ENCODE measurements at regions not wholly inside any gene's neighbourhood (a gene's known extent, or its start where the extent isn't known, plus 50 kb on each side); places are given as distances from the start of the nearest gene placed in this dataset.
"Not testable (repeated sequence)": the region's sequence is repeated elsewhere in the genome, so short reads cannot be mapped to it uniquely, and the experiment has no call there.

DNA sequence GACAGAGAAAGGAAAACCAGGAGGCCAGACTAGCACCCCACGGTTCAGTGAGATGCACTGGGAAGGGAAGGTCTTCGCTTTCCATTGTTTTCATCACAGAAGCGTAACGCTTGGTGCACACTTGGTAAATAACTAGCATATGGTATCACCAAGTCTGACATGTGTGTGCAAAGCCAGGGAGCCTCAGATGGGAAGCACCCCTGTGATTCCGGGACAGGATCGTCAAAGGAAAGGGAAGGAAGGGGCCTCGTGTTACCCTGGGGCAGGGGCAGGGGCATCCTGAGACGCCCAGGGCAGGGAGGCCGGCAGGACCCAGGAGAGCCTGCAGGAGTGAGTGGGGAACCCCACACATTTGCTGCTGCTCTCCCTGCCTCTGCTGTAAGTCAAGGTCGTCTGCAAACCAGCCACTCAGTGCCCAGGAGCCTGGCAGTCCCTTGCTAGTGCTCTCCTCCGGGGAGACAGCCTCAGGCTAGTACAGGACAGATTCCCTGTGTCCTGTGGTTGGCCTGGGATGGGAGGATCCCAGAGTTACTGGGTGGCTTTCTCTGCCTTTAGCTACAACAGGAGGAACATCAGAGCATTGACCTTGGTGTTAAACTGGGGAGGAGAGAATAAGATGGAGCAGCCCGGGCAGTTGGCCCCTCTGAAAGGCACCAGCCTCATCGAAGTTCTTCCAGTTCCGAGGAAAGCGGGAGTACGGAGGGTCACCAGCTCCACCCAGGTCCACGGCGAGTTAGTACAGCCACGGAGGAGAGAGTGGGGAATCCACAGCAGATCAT lies 192.5 kb downstream of the NDUFA10 start:
- Mint-ChIP-seq H3K27me3 (ENCODE audit: low read depth) (no peaks in the 10 kb centered on the region), H3K4me3 (ENCODE audit: low read depth) (no peak overlapping the region), H3K27ac (no peak overlapping the region), H3K4me1 (ENCODE audit: low read depth) (no peaks in the 10 kb centered on the region), H3K9me3 (peaks cover 3% of the 10 kb centered on the region), H3K36me3 (ENCODE audit: low read depth) (no peaks in the 10 kb centered on the region)
- DNase-seq (ENCODE audit: low spot score), result peak; percentile 6
- intact Hi-C loops (cut with micrococcal nuclease), result no loop called here

DNA sequence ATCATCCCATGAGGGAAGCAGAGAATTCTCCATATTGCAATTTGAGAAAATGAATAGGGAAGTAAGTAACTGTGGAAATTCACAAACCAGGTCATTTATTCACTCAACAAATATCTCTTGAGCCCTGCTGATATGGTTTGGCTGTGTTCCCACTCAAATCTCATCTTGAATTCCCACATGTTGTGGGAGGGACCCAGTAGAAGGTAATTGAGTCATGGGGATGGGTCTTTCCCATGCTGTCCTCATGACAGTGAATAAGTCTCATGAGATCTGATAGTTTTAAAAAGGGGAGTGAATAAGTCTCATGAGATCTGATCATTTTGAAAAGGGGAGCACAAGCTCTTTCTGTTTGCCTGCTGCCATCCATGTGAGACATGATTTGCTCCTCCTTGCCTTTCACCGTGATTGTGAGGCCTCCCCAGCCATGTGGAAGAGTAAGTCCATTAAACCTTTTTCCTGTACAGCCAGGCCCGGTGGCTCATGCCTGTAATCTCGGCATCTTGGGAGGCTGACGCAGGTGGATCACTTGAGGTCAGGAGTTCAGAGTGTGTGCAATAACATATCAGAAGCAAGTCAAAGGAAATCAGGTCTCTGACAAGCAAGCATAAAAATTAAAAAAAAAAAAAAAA lies 193.2 kb downstream of the NDUFA10 start:
- Mint-ChIP-seq H3K27me3 (ENCODE audit: low read depth) (no peaks in the 10 kb centered on the region), H3K9me3 (peaks cover 3% of the 10 kb centered on the region), H3K4me3 (ENCODE audit: low read depth) (no peak overlapping the region), H3K27ac (no peak overlapping the region), H3K4me1 (ENCODE audit: low read depth) (no peaks in the 10 kb centered on the region), H3K36me3 (ENCODE audit: low read depth) (no peaks in the 10 kb centered on the region)
- intact Hi-C loops (cut with micrococcal nuclease), result no loop called here
- DNase-seq (ENCODE audit: low spot score), result no peak

DNA sequence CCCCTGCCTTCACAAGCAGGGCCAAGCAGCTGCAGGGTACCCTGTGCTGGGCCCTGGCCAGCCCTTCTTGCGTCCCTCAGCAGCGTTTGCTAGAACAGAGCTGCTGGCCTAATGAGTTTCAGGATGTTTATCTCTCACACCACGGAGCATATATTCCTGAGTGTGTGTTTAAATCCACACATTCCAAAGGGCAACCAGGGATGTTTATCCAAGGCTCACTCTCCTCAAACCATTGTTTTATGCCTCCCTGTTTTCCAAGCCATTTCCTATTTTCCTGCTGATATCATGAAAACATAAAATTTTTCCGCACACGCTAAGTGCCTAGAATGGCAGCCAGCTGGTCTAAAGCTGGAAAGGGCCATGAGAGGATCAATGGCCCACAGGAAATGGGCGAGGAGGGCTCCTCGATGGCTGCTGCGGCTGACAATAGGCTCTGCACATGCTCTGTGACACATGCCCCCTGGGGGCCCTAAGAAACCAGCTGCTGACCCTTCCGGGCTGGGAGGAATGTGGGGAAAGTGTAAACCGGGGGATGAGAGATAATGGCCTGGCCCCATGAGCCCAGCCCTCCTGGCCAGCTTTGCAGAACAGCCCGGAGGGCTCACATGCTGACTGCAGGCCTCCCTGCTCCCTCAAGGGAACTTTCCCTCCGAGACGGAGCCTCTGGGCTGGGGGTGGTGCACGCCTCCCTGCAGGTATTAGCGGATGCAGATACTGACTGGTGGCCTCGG lies 194.0 kb downstream of the NDUFA10 start:
- H3K4me3 Mint-ChIP-seq (ENCODE audit: low read depth), result no peak overlapping the region
- DNase-seq (ENCODE audit: low spot score), result peak; percentile 5
- no peaks in the 10 kb centered on the region for H3K27me3 Mint-ChIP-seq (ENCODE audit: low read depth)
- intact Hi-C loops (cut with micrococcal nuclease), result no loop called here
- no peaks in the 10 kb centered on the region for H3K4me1 Mint-ChIP-seq (ENCODE audit: low read depth)
- H3K9me3 Mint-ChIP-seq, result peaks cover 3% of the 10 kb centered on the region
- H3K36me3 Mint-ChIP-seq (ENCODE audit: low read depth), result no peaks in the 10 kb centered on the region
- no peak overlapping the region for H3K27ac Mint-ChIP-seq

DNA sequence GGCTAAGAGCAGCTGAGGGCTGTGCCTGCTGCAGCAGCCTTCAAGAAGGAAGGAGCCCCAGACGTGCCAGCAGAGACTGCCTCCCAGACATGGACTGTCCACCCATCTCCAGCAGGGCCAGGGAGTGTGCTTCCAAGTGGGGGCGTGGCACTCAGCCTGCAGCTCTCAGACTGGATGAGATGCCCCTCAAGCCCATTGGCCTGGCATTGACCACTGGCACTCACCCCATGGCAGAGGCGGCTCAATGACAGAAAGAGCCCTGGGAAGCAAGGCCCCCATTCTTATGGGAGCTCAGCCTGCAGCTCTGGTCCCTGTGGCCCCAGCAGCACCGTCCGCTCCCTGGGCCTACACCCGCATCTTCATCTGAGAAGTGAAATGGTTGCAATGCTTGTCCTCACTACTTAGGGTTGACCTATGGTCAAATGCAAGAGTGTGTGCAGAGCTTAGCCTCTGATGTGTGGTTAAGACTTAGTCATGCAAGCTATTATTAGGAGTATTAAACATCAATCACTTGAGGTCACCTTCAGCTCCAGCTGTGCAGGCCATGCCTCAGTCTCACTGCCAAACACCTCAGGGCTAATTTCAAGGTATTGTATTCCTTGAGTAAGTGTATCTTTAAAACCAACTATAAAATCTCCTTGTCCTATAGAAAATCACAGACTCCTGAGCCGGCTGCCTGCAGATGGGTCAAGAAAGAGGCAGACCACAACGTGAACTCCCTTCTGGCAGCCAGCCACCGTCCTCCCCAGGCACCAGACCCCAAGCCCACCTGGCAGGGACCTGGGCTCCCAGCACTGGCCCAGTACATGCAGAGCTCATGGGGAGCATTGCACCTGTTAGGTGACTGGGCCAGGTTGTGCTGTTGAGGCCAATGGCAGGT lies 194.8 kb downstream of the NDUFA10 start:
- Mint-ChIP-seq H3K27me3 (ENCODE audit: low read depth) (no peaks in the 10 kb centered on the region), H3K9me3 (no peaks in the 10 kb centered on the region), H3K36me3 (ENCODE audit: low read depth) (no peaks in the 10 kb centered on the region), H3K4me3 (ENCODE audit: low read depth) (no peak overlapping the region), H3K27ac (no peak overlapping the region), H3K4me1 (ENCODE audit: low read depth) (no peaks in the 10 kb centered on the region)
- peak; percentile 6 for DNase-seq (ENCODE audit: low spot score)
- intact Hi-C loops (cut with micrococcal nuclease), result no loop called here

DNA sequence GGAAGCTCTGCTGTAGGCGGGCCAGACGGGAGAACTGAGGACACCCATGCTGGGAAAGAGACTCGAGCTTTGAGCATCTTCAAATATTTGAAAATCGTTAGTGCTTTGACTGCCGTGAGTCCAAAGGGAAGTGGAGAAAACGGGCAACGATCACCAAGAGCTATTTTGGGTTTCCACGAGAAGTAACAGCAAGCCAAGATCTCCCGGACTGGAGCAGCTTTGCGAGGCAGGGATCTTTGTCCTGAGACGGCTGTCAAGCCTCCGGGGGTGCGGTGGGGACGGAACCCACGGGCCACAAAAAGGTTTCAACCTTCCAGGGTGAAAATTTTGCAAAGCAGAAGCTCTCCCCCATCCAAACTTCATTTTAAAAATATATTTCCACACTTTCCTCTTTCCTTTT lies 195.8 kb downstream of the NDUFA10 start:
- intact Hi-C loops (cut with micrococcal nuclease), result no loop called here

DNA sequence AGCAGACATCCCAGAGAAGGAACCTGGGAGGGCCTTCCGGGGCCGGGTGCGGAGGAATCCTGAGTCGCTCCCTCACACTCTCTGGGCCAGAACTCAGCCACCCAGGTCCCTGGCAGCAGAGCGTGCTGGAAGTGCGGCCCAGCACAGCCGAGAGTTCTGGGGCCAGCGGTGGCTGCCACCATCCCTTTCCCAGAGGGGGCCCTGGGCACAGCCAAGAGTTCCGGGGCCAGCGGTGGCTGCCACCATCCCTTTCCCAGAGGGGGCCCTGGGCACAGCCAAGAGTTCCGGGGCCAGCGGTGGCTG lies 196.2 kb downstream of the NDUFA10 start:
- DNase-seq (ENCODE audit: low spot score); H3K4me1 Mint-ChIP-seq (ENCODE audit: low read depth); H3K4me3 Mint-ChIP-seq (ENCODE audit: low read depth); H3K27ac Mint-ChIP-seq; H3K9me3 Mint-ChIP-seq; intact Hi-C loops (cut with micrococcal nuclease); H3K36me3 Mint-ChIP-seq (ENCODE audit: low read depth); H3K27me3 Mint-ChIP-seq (ENCODE audit: low read depth): not testable (repeated sequence)

More for the DNA sequence above, 195.8 kb downstream of the NDUFA10 start:
- Mint-ChIP-seq H3K27me3 (ENCODE audit: low read depth) (no peaks in the 10 kb centered on the region), H3K27ac (no peak overlapping the region), H3K4me1 (ENCODE audit: low read depth) (no peaks in the 10 kb centered on the region), H3K9me3 (no peaks in the 10 kb centered on the region), H3K4me3 (ENCODE audit: low read depth) (no peak overlapping the region), H3K36me3 (ENCODE audit: low read depth) (no peaks in the 10 kb centered on the region)
- DNase-seq (ENCODE audit: low spot score), result no peak

DNA sequence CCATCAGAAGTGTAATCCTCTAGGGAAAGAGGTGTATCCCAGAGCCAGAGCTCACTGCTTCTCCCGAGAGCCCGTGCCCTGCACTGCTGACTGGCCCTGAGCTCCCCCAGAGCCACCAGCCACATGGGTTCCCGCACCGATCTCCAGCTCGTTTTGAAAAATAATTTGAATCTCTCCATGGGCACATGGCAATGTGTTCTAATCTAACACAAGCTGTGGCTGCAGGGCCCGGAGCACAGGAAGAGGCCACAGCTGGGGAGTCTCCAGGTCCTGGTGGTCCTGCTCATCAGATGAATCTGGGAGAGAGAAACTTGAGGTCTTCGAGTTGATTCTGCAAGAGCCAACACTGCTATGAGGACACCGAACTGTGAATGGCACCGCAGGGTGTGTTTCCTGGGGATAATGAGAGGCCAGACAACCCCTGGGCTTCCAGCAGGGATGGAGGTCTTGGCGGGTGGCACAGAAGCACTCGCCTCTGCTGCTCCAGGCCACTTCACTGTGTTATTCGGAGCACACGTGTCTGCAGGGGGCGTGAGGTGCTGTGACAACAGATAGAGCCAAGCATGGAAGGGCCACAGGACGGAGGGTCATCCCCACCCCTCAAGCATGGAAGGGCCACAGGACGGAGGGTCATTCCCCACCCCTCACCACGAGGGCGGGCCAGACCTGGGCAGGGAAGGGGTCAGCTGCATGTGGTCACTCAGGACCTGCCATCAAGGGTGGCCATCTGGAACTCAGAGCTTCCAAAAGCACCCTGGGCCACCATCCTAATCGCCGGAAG lies 196.8 kb downstream of the NDUFA10 start:
- no peak overlapping the region for H3K27ac Mint-ChIP-seq
- intact Hi-C loops (cut with micrococcal nuclease), result no loop called here
- no peak overlapping the region for H3K4me3 Mint-ChIP-seq (ENCODE audit: low read depth)
- H3K27me3 Mint-ChIP-seq (ENCODE audit: low read depth), result no peaks in the 10 kb centered on the region
- no peaks in the 10 kb centered on the region for H3K4me1 Mint-ChIP-seq (ENCODE audit: low read depth)
- DNase-seq (ENCODE audit: low spot score), result peak; percentile 4
- no peaks in the 10 kb centered on the region for H3K36me3 Mint-ChIP-seq (ENCODE audit: low read depth)
- H3K9me3 Mint-ChIP-seq, result no peaks in the 10 kb centered on the region

DNA sequence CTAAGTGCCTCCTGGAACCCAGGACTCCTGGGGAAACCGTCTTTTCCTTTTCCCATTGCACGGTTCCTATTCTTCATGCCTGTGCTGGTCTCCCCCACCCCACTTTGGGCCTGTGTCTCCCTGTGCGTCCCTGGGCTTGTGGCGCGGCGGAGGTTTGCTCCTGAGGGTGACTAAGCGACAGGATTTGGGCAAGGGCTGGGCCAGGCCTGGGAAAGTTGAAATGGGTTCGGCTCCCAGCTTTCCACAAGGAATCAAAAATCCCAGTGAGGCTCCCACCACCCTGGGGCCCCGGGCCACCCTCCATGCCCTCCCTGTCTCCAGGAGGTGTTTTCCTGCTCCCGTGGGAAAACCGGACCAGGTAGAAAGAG lies 197.6 kb downstream of the NDUFA10 start:
- no peaks in the 10 kb centered on the region for H3K4me1 Mint-ChIP-seq (ENCODE audit: low read depth)
- H3K4me3 Mint-ChIP-seq (ENCODE audit: low read depth), result no peak overlapping the region
- intact Hi-C loops (cut with micrococcal nuclease), result no loop called here
- H3K27ac Mint-ChIP-seq, result no peak overlapping the region
- no peak for DNase-seq (ENCODE audit: low spot score)
- no peaks in the 10 kb centered on the region for H3K36me3 Mint-ChIP-seq (ENCODE audit: low read depth)
- H3K9me3 Mint-ChIP-seq, result no peaks in the 10 kb centered on the region
- no peaks in the 10 kb centered on the region for H3K27me3 Mint-ChIP-seq (ENCODE audit: low read depth)

DNA sequence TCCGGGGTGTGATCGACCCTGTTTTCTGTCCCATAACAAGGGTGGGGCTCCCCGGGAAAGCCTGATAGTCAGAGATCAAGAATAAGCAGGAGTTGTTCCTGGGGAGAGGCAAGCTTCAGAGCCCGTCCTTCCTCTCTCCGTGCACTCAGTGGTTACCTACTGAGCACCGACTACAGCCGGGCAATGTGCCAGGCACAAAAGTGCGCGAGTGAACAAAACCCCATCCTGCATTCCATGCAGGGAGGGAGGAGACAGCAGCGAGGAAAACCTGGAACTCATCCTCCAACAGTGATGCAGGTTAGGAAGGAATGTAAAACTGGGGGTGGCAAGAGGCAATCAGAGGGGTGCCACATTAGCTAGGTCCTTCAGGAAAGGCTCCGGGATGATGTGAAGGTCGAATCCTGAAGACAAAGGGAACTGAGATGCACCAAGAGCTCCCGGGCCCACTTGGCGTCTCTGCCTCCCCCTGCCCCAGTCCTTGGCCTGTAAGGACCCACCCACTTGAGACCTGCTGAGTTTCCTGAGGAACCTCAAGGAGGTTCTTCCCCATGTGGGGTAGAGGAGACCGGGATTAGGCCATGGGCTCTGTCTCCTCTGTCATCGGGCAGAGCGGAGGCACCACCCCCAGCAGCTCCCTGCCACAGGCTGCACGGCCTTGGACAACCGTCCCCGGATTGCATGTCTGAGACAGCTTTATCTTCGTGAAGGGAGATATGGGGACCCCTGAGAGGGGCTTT lies 198.2 kb downstream of the NDUFA10 start:
- Mint-ChIP-seq H3K4me3 (ENCODE audit: low read depth) (no peak overlapping the region), H3K27me3 (ENCODE audit: low read depth) (no peaks in the 10 kb centered on the region), H3K4me1 (ENCODE audit: low read depth) (no peaks in the 10 kb centered on the region), H3K36me3 (ENCODE audit: low read depth) (no peaks in the 10 kb centered on the region), H3K27ac (no peak overlapping the region), H3K9me3 (no peaks in the 10 kb centered on the region)
- intact Hi-C loops (cut with micrococcal nuclease), result no loop called here
- peak; percentile 5 for DNase-seq (ENCODE audit: low spot score)

DNA sequence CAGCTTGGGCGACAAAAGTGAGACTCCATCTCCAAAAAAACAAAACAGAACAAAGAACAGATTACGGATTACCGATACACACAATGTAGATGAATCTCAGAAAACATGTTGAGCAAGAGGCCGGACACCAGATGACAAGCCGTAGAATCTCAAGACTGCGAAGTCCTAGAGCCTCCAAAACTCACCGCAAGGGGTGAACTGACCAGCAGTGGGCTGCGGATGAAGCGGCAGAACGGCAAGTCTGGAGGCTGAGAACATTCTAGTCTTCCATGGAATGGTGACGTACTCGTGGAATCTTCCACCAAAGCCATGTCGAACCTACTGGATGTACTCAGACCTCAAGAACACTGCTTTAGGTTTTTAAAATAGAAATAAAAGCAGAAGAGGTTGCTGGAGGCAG lies 198.8 kb downstream of the NDUFA10 start:
- intact Hi-C loops (cut with micrococcal nuclease), result no loop called here
- Mint-ChIP-seq H3K36me3 (ENCODE audit: low read depth) (no peaks in the 10 kb centered on the region), H3K27ac (no peak overlapping the region), H3K4me3 (ENCODE audit: low read depth) (no peak overlapping the region), H3K9me3 (no peaks in the 10 kb centered on the region), H3K4me1 (ENCODE audit: low read depth) (no peaks in the 10 kb centered on the region), H3K27me3 (ENCODE audit: low read depth) (no peaks in the 10 kb centered on the region)
- DNase-seq (ENCODE audit: low spot score), result peak; percentile 1

DNA sequence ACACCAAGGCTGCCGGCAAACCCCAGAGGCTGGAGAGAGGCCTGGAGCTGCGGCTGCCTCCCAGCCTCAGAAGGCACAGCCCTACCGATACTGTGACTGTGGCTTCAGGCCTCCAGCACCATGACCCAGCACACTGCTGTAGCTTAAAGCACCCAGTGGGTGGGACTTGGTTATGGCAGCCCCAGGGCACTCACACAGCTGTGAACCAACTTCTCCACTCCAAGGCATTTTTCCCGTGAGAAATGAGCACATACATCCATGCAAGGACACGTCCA lies 199.5 kb downstream of the NDUFA10 start:
- intact Hi-C loops (cut with micrococcal nuclease), result no loop called here
- Mint-ChIP-seq H3K27ac (no peak overlapping the region), H3K4me3 (ENCODE audit: low read depth) (no peak overlapping the region)

More for the DNA sequence above, 199.5 kb downstream of the NDUFA10 start:
- peak; percentile 4 for DNase-seq (ENCODE audit: low spot score)
- Mint-ChIP-seq H3K4me1 (ENCODE audit: low read depth) (no peaks in the 10 kb centered on the region), H3K9me3 (no peaks in the 10 kb centered on the region), H3K27me3 (ENCODE audit: low read depth) (no peaks in the 10 kb centered on the region), H3K36me3 (ENCODE audit: low read depth) (no peaks in the 10 kb centered on the region)
